ENCODE measurements at regions not wholly inside any gene's neighbourhood (a gene's known extent, or its start where the extent isn't known, plus 50 kb on each side); places are given as distances from the start of the nearest gene placed in this dataset.
"Not testable (repeated sequence)": the region's sequence is repeated elsewhere in the genome, so short reads cannot be mapped to it uniquely, and the experiment has no call there.

DNA sequence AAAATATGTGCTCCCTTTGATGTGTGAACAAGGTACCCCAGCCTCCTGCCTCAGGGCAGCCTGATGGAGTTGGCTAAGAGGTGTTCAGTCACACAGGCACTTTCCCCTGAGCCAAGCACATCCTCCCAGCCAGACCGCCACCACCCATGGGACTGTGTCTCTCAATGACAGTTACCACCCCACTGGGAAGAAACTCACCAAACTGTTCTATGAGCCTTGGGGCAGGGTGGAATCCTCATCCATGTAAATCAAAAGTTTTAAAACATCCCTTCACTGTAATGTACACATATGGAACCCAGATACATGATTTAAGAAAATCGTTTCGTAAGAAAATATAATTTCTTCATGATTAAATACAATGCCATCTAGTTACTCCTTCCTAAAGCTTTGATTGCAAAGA is 138.4 kb upstream of the LSM14A start:
- DNase-seq (ENCODE audit: low read depth in 3 of 3): no peak

DNA sequence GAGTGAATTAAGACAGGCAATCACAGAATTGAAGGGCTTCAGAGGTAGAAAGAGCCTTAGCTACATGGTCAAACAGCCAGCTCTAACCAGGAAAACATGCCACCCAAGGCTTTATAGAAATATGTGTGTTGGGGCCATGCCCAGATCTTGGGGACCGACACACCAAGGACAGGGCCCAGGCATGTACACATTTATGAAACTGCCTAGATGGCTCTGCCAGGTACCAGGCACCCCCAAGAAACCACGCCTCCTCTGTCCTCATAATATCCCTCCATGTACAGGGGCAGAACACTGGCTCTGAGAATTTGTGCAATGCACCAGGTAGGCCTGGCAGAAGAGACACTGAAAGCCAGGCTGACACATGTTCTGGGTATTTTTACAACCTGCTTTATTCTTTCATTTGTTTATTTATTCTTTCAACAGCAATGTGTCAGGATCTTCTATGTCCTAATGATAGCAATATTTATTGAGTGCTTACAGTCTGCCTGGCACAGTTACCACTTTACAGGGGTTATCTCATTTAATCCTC is 137.9 kb upstream of the LSM14A start:
- DNase-seq (ENCODE audit: low read depth in 3 of 3): no peak

DNA sequence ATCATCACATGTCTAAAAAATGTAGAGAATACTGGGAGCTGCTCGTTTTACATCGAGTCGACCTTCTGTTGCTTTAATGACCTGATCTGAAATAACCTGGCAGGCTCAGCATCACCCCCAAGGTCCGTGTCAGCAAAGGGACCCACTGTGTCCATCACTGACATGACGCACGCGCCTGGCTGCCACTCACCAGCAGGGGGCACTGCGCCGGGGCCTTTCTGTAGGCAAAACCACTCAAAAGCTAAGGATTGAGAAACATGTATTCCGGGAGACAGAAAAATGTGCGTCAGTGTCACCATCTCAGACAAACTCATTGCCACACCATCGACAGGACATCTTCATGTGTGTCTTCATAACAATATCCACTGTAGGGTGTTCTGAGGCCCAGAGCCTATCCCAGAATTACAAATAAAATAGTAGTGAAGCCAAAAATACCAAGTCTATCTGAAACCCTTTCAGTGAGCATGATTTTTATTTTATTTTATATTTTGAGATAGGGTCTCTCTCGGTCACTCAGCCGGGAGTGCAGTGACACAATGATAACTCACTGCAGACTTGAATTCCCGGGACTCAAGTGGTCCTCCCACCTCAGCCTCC is 130.3 kb upstream of the LSM14A start:
- peak; percentile 48 to 63 (median 48) for DNase-seq (ENCODE audit: low read depth in 3 of 3)

DNA sequence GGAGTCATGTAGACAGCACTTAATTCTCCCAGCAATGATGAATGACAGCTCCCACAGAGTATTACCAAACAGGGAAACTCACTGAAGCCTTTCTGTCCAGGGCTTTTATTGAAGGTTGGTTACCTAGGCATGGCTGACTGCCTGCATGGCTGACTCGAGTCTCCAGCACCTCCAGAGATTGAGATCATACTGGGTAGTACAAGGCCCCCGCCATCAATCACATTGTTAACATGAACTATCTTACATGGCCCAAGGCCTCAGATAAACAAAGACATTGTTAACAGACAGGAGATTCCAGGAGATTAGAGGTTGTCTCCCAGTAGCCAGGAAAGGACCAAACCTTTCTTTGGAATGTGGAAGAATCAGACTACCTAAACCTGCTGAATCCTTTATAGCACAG is 128.3 kb upstream of the LSM14A start:
- DNase-seq (ENCODE audit: low read depth in 3 of 3): no peak

DNA sequence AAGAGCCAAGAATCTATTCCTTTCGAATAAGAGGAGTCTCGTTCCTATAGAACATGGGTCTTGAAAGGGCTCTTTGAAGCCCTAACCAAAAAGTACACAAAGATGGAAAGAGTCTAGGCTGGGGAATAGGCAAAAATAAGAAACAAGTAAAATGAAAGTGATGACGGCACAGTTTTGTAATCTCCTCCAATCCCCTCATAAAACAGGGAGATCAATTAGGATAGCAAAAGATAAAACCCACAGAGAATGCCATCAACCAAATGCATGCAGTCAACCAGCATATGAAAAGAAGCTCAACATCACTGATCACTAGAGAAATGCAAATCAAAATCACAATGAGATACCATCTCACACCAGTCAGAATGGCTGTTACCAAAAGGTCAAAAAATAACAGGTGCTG is 122.4 kb upstream of the LSM14A start:
- no peak for DNase-seq (ENCODE audit: low read depth in 3 of 3)

DNA sequence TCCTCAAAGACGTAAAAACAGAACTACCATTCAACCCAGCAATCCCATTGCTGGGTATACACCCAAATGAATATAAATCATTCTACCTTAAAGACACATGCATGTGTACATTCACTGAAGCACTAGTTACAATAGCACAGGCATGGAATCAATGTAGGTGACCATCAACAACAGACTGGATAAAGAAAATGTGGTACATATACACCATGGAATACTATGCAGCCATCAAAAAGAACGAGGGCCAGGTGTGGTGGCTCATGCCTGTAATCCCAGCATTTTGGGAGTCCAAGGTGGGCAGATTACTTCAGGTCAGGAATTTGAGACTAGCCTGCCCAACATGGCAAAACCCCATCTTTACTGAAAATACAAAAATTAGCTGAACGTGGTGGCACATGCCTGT is 121.9 kb upstream of the LSM14A start:
- DNase-seq (ENCODE audit: low read depth in 3 of 3): not testable (repeated sequence)

DNA sequence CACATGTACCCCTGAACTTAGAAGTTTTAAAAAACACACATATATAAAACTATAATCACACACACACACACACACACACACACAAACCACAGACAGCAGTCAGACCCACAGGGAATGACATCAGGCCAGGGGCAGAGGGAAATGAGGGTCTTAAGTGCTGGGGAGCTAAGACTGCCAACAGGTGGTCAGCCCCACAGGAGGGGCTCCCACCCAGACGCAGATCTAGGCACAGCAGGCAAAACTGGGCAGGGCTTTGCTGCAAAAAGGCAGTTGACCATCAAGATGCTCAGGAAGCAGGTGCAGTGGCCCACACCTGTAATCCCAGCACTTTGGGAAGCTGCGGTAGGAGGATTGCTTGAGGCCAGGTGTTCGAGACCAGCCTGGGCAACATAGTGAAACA is 121.0 kb upstream of the LSM14A start:
- no peak for DNase-seq (ENCODE audit: low read depth in 3 of 3)

DNA sequence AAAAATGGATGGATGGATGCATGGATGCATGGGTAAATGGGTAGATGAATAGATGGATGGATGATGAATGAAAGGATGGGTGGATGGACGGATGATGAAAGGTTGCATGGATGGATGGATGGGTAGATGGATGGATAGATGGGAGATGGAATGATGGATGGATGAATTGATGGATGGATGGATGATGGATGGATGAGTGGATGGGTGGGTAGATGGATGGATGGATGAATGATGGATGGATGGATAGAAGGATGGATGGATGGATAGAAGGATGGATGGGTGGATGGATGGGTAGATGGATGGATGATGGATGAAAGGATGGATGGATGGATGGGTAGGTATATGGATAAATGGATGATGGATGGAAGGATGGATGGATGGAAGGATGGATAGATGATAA is 115.1 kb upstream of the LSM14A start:
- no peak for DNase-seq (ENCODE audit: low read depth in 3 of 3)

DNA sequence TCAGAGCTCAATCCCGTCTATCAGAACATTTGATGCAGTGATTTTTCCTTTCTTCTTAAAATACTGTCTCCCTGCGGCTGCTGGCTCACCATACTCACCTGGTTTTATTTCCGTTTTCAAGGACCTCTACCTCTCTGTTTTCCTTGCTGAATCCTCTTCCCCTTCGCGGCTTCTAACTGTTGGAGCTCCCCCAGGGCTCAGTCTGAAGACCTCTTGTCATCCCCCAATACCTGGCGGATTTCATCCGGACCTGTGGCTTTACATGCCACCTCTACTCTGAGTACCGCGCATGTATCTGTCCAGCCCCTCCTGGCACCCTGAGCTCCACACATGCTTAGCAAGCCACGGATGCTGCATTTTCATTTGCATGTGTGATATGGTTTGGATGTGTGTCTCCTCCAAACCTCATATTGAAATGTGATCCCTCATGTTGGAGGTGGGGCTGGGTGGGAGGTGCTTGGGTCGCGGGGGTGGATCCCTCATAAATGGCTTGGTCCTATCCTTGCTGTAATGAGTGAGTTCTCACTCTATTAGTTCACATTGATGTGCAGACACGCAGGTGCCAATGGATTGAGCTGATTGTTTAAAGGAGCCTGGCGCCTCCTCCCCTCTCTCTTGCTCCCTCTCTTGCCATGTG is 106.2 kb upstream of the LSM14A start:
- DNase-seq (ENCODE audit: low read depth in 3 of 3): no peak

DNA sequence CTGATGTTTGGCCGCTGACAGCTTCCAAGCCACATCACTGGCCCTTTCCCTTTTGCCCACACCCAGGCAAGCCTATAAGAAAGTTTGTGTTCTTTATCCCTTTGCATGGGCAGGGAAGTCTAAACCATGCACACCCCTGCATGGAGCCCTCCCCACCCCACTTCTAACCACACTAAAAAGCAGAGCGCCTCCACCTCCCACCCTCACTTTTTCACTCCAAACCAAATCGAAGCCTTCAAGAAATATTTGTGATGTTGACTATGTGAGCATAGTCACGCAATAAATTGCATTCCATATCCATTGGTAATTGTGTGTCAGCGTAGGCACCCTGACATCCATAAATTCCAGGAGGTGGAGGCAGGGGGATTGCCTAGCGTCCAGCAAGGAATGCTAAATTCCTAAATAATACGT is 104.4 kb upstream of the LSM14A start:
- no peak for DNase-seq (ENCODE audit: low read depth in 3 of 3)

DNA sequence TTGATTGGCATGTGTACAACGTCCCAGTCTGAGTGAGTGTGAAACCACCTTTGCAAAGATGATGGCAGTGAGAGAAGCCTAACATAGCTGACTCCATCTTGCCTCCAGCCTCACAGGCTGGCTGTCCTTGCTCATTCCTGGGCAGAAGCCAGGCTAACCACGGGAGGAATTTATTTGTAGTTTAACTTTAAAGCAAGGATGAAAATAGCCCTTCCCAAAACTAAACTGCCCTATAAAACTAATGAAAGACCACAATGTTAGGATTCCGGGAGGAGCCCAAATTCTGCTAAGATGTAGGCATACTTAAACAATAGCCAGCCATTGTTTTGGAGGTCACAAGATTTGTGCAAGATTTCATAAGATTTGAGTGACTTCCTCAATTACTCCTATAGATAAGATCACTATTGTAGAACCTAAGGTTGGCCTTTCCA is 96.6 kb upstream of the LSM14A start:
- no peak for DNase-seq (ENCODE audit: low read depth in 3 of 3)

DNA sequence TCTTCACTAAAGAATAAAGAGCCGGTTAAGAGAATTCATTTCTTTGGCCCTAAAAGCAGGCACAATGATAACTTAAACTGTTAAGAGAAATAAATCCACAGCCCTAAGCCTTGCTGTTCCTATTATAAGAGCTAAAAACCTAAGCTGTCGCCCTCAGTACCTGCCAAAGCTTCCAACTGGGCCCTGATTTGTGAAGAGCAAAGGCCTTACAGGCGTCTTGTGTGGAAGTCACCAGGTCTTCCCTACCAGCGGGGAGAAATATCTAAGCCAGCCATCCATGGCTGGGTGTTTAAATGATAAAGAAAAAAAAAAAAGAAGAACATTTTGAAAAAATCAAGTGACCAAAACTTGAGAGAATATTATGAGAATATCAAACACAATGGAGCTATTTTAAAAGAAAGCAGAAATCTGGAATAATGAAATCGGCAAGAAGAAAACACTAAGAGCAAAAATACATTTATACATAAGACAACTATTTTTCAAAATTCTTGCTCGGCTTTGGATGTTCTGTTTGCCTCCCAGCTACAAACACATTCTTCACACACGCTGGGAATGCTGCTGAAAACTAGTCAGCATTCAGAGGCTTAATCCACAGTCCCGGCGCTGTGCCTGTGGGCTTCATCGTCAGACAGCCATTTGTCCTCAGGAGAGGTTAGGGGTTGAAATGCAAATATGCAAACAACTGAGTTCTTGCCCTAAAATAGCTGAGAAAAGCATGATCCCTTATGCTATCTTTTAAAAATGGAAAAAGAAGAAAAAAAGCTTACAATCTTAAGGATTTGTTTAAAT is 89.8 kb upstream of the LSM14A start:
- DNase-seq (ENCODE audit: low read depth in 3 of 3): no peak

DNA sequence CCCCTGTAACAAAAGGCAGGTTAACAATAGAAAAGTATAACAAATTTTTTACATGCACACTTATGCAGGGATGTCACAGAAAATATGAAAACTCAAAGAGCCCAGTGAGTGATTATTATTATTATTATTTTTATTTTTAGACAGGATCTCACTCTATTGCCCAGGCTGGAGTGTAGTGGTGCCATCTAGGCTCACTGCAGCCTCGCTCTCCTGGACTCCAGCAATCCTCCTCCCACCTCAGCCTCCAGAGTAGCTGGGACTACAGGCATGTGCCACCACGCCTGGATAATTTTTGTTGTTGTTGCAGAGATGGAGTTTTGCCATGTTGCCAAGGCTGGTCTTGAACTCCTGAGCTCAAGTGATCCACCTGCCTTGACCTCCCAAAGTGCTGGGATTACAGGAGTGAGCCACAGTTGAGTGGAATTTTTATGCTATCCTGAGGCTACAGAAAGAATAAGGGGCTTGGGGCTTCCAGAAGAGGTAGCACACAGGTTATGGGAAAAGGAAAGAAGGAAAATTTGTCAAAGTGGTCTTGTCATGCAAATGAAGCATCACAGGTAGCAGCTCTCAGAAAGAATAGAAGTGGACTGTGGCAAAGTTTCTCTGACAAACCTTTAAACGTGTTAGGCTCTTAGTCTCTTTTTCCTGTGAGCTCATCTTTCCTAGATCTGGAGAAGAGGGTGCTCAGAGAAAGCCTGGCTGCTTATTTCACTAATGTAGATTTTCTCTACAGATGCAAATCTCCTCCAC is 87.7 kb upstream of the LSM14A start:
- DNase-seq (ENCODE audit: low read depth in 3 of 3): no peak

DNA sequence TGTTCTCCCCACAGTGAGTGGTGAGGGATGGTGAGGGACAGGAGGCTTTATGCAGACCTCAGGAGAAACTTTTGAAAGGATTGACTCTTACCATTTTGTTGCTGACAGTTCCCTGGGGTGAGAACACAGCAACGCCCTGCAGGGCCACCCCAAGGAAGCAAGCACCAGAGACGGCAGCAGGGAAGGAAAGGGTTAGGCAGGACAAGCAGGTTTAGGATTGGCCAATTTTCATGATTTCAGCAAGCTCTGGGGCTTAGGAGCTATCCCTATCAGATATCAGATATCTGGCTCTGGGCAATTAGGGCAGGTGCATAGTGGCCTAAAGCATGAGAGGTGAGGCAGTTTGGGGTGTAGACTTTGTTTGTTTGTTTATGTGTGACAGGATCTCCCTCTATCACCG is 87.0 kb upstream of the LSM14A start:
- DNase-seq (ENCODE audit: low read depth in 3 of 3): no peak

DNA sequence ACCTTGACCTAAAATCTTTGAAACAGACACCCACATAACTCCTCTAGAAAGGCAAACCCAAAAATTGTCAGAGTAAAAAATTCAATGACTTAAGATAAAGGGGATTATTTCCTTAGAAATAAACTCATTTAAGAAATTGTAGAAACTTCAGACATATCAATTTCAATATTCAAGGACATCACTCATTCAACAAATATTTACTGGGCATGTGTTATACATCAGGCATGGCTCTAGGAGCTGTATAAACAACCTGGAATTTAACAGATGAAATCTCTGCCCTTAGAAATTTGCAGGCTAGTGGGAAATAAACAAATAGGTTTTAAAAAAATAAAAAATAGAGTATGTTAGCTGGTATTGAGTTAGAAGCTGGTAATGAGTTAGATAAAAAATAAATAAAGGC is 84.0 kb upstream of the LSM14A start:
- DNase-seq (ENCODE audit: low read depth in 3 of 3): no peak

DNA sequence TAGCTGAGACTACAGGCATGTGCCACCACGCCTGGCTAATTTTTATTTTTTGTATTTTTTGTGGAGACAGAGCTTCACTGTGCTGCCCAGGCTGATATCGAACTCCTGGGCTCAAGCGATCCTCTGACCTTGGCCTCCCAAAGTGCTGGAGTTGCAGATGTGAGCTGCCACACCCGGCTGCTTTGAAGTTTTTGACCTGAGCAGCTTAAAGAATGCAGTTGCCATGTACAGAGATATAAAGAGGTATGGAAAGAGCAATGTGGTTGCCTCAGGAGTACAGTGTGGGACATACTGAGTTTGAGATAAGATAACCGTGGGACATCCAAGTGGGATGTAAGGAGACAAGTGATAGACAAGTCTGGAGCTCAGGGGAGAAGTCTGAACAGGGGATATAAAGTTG is 82.7 kb upstream of the LSM14A start:
- DNase-seq (ENCODE audit: low read depth in 3 of 3): no peak

DNA sequence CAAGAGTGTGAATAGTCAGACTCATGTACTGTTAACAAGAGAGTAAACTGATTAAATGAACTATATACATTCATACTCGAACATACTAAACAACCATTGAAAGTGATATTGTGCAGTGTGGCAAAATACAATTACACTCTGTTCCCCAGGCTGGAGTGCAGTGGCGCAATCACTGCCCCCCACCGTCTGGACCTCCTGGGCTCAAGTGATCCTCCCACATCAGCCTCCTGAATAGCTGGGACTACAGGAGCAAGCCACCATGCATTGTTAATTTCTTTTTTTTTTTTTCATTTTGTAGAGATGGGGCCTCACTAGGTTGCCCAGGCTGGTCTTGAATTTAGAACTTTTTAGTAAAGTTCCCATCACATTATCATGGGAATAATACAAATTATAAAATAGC is 77.3 kb upstream of the LSM14A start:
- DNase-seq (ENCODE audit: low read depth in 3 of 3): no peak

DNA sequence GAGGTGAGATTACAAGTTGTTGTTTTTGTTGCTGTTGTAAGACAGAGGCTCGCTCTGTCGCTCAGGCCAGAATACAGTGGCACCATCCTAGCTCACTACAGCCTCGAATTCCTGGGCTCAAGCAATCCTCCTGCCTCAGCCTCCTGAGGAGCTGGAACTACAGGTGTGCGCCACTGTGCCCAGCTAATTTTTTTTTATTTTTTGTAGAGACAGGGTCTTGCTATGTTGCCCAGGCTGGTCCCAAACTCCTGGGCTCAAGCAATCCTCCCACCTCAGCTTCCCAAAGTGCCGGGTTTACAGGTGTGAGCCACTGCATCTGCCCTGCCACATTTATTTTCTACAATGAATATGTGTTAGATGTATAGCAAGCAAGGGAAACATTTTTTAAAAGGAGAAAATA is 76.9 kb upstream of the LSM14A start:
- not testable (repeated sequence) for DNase-seq (ENCODE audit: low read depth in 3 of 3)

DNA sequence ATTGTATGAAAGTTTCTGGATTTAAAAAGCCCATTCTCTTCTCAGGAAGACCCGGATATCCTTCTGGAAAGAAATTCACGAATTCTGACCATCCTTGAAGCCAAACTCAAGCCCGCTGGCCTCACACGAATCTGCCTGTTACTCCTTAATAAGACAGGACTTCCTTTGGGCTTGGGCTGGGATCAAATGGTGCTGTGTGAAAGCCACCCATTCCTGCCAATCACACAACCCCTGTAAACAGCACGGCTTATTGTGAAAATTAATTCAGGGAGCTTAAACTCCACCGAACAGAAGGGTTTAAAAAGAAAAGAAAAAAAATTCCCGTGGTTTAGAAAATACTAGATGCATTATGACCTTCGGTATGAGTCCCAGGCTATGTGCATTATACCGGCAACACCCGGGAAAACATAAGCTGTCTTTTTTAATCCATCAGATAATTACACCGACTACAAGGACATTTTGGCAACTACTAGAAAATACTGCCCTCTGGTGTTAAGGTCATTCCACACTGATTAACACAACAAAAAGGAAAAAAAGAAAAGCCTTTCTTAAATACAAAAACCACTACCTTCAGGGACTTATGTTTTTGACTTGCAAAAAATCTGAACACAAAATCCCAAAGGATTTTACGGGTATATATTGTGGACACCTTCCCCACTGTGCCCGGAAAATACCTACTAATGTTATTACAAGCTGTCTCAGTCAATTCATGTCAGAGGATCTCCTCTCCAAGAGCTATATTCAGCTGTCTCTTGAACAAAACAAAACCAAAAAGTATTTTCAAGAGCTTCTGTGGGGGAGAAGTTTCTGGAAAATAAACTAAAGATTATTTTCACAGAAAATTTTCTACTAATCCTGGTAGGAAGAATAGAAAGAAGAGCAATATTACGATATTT is 76.0 kb upstream of the LSM14A start:
- DNase-seq (ENCODE audit: low read depth in 3 of 3): no peak

DNA sequence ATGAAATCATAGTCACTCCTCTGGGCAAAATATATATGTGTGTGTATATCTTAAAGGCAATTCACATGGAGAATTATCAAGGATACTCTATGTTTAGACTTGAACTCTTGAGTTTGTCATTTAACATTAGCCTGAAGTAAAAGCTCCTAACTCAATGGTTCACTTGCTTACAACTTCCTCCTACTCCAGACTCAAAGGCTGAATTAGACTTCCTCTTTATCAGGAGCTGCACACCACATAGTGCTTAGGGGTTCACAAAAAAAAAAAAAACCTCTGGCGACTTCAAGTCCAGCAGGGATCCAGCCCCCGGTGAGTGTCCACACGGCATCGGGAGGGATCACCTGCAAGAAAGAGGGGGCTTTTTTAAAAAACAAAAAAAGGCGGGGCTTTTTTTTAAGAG is 68.2 kb upstream of the LSM14A start:
- DNase-seq (ENCODE audit: low read depth in 3 of 3): no peak

DNA sequence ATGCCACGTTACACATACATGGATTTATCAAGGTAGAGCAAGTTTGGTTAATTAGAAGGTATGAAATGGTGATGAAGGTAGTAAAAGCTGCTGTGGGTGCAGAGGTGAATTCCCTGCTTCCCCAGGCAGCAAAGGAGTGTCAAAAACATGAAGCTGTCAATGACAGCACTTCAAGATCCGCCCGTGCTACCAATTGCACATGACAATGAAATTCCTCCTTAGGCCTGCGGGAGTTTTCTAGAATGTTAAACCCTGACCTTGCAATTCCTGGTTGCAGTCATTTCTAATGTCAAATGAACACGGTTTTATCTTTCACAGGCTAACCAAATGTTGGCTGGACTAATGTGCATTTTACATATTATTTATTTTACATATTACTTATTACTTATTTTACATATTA is 67.7 kb upstream of the LSM14A start:
- no peak for DNase-seq (ENCODE audit: low read depth in 3 of 3)

Measured in stimulated activated CD4-positive, alpha-beta T cell treated with anti-CD3 and anti-CD28 coated beads, TNF-alpha, amount 100 ng/mL, for 4 hours (primary cell).